IPS-NIHi7 (cell line): ENCODE measurements at regions not wholly inside any gene's neighbourhood (a gene's known extent, or its start where the extent isn't known, plus 50 kb on each side); places are given as distances from the start of the nearest gene placed in this dataset.

Experiments used
- DNase-seq: peaks from one replicate; pipeline ENCODE4 v3.0.0; 2012; ENCODE audit warnings: mixed read lengths; ENCODE audit errors: extremely low spot score

GRCh38 chr14:54174457-54174856, 217.8 kb upstream of the BMP4 start:
- DNase-seq: no peak

GRCh38 chr14:54175298-54175942, 218.8 kb upstream of the BMP4 start:
- peak; percentile 68 for DNase-seq

- no peak for DNase-seq
Observed at GRCh38 chr14:54177019-54177418, 219.8 kb upstream of the CDKN3 start.

GRCh38 chr14:54177641-54178621, 218.9 kb upstream of the CDKN3 start:
- no peak for DNase-seq

GRCh38 chr14:54182419-54183045, 214.3 kb upstream of the CDKN3 start:
- no peak for DNase-seq

GRCh38 chr14:54186821-54187763, 209.7 kb upstream of the CDKN3 start:
- DNase-seq: no peak

- DNase-seq: no peak
Observed at GRCh38 chr14:54188064-54188666, 208.6 kb upstream of the CDKN3 start.

GRCh38 chr14:54189333-54189732, 207.5 kb upstream of the CDKN3 start:
- DNase-seq: no peak

- no peak for DNase-seq
Observed at GRCh38 chr14:54189748-54190354, 207.0 kb upstream of the CDKN3 start.

GRCh38 chr14:54191846-54192245, 205.0 kb upstream of the CDKN3 start:
- DNase-seq: no peak

GRCh38 chr14:54192610-54193009, 204.2 kb upstream of the CDKN3 start:
- no peak for DNase-seq

GRCh38 chr14:54193871-54194270, 202.9 kb upstream of the CDKN3 start:
- no peak for DNase-seq

- DNase-seq: no peak
Observed at GRCh38 chr14:54194501-54194900, 202.3 kb upstream of the CDKN3 start.

- no peak for DNase-seq
Observed at GRCh38 chr14:54197369-54197768, 199.4 kb upstream of the CDKN3 start.

- no peak for DNase-seq
Observed at GRCh38 chr14:54200726-54201125, 196.1 kb upstream of the CDKN3 start.

GRCh38 chr14:54202288-54202687, 194.5 kb upstream of the CDKN3 start:
- DNase-seq: no peak

GRCh38 chr14:54206516-54206915, 190.3 kb upstream of the CDKN3 start:
- no peak for DNase-seq

- no peak for DNase-seq
Observed at GRCh38 chr14:54207075-54207474, 189.7 kb upstream of the CDKN3 start.

GRCh38 chr14:54207476-54208462, 189.0 kb upstream of the CDKN3 start:
- no peak for DNase-seq
